OCI-M1 (cell line): ENCODE measurements at regions not wholly inside any gene's neighbourhood (a gene's known extent, or its start where the extent isn't known, plus 50 kb on each side); places are given as distances from the start of the nearest gene placed in this dataset.

Experiments used
- DNase-seq: peaks from one replicate; lab custom pipeline; 2025; lab: John Stamatoyannopoulos, UW

DNA sequence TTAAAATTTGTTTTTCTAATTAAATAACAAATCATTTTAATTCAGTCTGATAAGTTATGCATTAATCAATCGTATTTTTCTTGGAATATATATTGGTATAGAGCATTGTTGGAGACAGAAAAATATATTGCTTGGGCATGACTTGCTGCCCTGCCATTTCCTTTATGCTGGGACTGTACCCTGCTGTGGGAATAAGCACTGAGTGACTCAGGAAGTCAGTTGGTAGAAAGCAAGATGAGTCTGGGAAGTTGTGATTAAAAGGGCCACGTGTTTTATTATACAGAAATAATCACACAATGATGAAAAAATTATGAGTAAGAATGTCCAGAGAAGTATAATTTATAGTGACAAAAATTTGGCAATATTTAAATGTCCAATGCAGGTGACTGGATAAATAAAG is 139.5 kb downstream of the KIF18A start:
- no peak for DNase-seq

- DNase-seq: no peak
Measured at GRCh38 chr11:27965559-27965958, 142.4 kb downstream of the KIF18A start.

- no peak for DNase-seq
Measured at GRCh38 chr11:27963370-27963769, 144.6 kb downstream of the KIF18A start.

GRCh38 chr11:27949951-27950738 is 157.8 kb downstream of the KIF18A start:
- no peak for DNase-seq

DNA sequence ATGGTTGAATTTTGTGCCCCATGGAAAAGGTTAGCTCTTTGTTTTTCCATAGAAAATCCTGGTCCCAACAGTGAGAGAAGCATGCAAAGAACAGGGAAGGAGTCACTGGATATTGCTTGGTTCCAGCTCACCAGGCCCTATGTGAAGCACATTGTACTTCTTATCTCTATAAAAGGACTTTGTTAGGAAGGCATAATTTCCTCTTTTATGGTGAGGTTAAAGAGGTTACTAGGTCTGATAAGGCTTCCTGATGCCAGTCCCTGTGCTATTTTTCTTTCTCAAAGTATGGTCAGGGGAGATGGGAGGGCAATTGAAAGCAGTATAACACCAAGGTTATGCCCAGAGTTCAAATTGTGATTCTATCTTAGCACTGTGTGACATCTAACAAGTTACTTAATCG is 162.6 kb downstream of the KIF18A start:
- DNase-seq: peak; percentile 77

DNA sequence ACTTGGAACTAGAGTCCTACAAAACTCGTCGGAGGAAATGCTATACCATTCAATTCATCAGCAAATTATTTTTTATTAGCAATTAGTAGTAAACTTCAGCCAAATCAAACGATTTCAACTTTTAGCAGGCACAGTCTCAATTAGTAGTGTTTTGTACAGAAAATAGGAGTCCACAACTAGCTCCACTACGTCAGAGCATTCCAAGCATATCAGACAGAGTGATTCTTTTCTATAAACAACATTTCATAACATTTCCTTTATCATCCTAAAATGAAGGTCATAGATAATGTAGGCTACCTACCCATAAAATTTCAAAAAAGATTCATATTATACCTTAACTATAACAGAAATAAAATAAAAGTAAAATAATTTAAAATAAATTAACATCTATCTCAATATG is 169.9 kb downstream of the KIF18A start:
- DNase-seq: no peak

DNA sequence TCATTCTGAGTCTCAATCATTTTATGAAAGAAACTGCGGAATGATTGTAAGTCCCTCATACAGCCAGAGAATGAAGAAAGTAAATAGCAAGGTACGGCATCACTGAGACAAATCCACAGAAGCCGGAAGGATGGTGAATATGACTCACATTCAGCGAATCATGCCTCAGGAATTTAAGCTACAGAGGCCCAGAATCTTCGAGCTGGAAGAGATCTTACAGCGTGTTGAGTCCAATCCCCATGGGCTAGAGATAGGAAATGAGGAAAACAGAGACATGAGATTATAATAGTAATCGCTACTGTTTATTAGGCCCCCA is 173.2 kb downstream of the KIF18A start:
- DNase-seq: no peak

DNA sequence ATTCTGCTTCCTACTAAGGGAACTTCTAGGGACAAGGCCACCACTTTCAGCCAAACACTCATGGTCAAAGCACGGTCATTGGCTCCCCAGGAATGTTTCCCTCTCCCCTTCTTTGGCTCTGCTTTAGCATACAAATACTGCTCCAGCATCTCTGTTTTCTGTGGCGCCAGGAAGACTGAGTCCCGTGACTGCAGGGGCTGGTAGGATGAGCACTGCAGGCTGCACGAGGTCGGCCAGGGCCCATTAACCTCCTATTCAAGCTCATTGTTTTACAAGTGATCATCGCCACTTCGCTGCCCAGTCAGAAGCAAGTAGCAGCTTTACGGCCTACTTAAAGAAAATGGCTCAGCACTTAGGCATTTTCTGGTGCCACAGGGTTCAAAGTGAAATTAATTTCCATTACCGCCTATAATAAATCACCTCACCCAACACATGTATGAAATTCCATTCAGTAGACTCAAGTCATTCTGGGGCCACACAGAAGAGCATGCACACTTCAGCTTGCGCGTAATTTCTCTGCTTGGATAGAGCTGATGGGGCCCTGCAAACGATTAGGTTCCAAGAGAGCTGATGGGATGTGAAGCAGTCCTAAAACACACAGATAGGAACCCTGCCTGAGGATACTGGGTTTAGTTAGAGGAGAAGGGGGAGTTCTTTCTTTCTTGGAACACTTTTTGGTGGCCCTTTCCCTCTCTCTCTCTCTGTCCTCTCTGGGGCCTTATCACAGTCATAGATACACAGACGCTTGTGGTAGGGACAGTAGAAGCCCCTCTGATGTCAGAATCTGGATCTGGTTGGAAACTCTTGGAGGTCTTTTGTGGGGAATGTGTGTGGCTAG is 173.7 kb downstream of the KIF18A start:
- DNase-seq: no peak

- no peak for DNase-seq
Measured at GRCh38 chr11:27931770-27932169, 176.2 kb downstream of the KIF18A start.

GRCh38 chr11:27930946-27931345 is 177.0 kb downstream of the KIF18A start:
- no peak for DNase-seq

DNA sequence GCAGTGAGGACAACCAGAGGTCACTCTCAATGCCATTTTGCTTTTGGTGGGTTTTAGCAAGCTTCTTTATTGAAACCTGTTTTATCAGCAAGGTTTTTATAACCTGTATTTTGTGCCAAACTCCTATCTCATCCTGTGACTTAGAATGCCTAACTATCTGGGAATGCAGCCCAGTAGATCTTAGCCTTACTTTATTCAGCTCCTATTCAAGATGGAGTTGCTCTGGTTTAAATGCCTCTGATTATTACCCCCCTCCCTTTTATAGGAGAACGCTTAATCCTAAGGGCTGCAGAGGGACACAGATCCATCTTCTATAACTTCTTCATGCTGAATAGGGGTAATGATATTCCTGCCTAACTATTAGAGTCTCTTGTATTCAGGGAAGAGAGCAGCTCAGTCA is 179.1 kb downstream of the KIF18A start:
- DNase-seq: no peak

DNA sequence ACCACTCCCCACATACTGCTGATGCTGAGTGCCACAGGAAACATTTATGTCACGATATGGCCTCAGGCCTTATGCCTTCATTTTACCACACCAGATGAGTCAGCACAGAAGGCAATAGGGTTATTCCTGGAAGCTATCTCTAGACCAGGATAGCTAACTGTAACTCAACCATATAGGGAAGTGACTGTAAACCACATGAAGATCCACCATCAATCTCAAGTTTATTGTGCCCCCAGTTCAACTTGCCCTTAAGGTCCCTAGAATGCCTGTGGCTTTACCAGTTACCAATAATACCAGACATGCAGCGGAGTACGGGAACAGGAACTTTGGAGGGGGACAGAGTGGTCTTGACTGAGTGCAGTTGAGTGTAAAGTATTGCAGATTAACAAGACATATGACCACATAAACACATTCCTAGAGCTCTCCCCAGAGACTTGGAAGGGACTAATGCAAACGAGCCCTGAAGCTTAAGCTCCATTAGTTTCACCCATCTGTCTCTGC is 180.9 kb downstream of the KIF18A start:
- peak; percentile 95 for DNase-seq

- DNase-seq: peak; percentile 69
Measured at GRCh38 chr11:27926486-27926885, 181.5 kb downstream of the KIF18A start.

GRCh38 chr11:27921472-27921871 is 186.5 kb downstream of the KIF18A start:
- DNase-seq: no peak

DNA sequence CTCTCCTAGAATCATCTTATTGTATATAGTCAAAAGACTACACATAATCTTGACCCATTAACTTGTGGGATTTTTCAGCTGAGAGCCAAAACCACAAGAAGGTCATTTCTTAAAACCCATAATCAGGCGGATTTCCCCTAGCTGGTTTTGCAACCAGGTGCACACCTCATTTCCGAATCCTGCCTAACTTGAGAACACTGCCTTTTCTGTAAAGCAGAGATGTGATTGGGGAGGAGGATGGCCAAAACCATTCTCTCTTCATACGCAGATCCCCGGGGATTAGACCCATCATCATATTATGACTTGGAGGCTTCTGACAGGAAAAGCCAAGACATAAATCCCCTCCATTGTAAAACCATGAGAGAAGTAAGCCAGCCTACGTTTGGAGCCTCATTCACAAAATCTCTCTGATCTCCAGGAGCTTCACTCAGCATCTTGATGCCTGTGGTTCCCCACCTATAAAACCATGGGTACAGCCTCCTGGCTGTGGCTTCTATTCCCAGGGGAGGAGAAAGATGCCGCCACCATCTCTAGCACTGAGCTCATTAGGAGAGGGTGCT is 191.3 kb downstream of the KIF18A start:
- DNase-seq: no peak

DNA sequence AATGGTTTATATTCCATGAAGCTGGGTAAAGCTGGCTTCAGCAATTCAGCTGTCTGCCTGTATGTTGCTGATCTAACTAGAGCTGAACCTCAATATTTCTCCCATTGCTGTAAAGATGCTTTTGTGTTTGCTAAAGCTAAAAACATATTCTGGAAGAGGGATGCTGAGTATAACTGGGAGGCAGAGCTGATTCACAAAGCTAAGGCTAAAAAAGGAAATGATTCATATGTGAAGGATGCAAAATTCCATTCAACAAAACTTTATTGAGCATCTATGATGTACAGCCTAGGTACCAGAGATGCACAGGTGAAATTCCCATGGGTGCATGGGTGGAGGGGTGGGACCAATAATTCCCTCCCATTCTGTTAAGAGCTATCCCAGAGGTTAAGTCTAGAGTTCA is 193.9 kb downstream of the KIF18A start:
- no peak for DNase-seq

DNA sequence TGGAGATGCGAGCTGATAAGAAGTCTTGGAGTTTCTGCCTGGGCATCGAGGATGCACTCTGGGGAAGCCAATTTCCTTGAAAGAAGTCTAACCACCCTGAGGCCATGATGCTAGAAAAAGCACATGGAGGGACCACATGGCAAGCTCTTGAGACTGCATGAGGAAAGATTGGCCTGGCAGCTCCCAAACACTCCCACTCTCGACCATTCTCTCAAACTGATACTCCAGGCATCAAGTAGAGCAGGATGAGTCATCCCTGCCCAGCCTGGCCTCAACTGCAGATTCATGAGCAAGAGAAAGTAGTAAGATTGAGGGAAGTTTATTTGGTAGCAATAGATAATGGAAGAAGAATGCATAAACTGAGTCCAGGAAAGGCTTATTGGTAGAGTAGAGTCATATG is 194.3 kb downstream of the KIF18A start:
- peak; percentile 37 for DNase-seq

DNA sequence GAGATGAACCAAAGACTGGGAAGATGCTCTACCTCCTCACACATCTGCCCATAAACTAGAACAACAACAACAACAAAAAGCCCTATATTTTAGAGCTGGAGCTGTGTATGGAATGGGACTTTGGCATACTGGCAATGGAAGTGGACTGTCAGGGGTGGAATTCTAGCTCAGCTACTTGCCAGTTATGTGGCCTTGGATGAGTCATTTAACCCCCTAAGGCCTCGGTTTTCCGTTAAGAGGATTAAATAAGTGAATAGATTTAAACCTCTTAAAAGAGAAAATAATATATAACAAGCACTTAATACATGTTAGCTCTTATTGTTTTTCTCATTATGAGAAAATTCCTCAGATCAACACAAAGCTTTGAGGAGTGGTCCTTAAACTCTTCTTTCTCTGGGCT is 195.0 kb downstream of the KIF18A start:
- no peak for DNase-seq

GRCh38 chr11:27910186-27910931 is 197.6 kb downstream of the KIF18A start:
- DNase-seq: no peak

- peak; percentile 17 for DNase-seq
Measured at GRCh38 chr11:27909386-27909785, 198.6 kb downstream of the KIF18A start.

DNA sequence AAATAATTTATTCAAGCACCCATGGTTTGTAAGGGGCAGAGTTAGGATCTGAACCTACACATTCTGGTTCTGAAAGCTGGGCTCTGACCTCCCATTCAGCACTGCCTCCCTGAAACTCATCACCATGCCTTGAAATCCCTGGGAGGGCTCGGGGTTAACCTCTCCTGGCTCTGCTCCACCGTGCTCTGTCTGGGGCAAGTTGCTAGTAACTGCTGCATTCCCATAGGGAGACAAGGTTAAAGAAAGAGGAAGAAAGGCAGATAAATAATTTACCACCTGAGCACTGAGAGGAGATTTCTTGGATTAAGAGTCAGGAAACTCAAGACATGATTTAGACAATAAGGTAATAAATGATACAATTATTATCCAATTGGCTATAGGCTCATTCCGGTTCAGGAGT is 199.3 kb downstream of the KIF18A start:
- DNase-seq: no peak

- DNase-seq: peak; percentile 47
Measured at GRCh38 chr11:27907530-27907929, 200.4 kb downstream of the KIF18A start.
